ENCODE measurements at regions not wholly inside any gene's neighbourhood (a gene's known extent, or its start where the extent isn't known, plus 50 kb on each side); places are given as distances from the start of the nearest gene placed in this dataset.
"Not testable (repeated sequence)": the region's sequence is repeated elsewhere in the genome, so short reads cannot be mapped to it uniquely, and the experiment has no call there.

GRCh38 chr4:57333684-57334083 lies 223.5 kb upstream of the IGFBP7 start:
- DNase-seq (ENCODE audit: low spot score) = no peak
- Mint-ChIP-seq H3K9me3 (no peaks in the 10 kb centered on the region), H3K27ac (no peak overlapping the region), H3K27me3 (ENCODE audit: low read depth) (no peaks in the 10 kb centered on the region), H3K4me1 (ENCODE audit: low read depth) (no peaks in the 10 kb centered on the region), H3K36me3 (ENCODE audit: low read depth) (no peaks in the 10 kb centered on the region), H3K4me3 (no peak overlapping the region)

GRCh38 chr4:57331959-57332358 lies 221.8 kb upstream of the IGFBP7 start:
- no peak overlapping the region for H3K4me3 Mint-ChIP-seq

GRCh38 chr4:57329279-57329678 lies 219.1 kb upstream of the IGFBP7 start:
- DNase-seq (ENCODE audit: low spot score) = no peak
- Mint-ChIP-seq H3K27ac (no peak overlapping the region), H3K9me3 (no peaks in the 10 kb centered on the region), H3K27me3 (ENCODE audit: low read depth) (no peaks in the 10 kb centered on the region), H3K4me1 (ENCODE audit: low read depth) (no peaks in the 10 kb centered on the region), H3K36me3 (ENCODE audit: low read depth) (no peaks in the 10 kb centered on the region), H3K4me3 (no peak overlapping the region)

More at GRCh38 chr4:57331959-57332358, 221.8 kb upstream of the IGFBP7 start:
- H3K9me3 Mint-ChIP-seq = no peaks in the 10 kb centered on the region
- H3K27ac Mint-ChIP-seq = no peak overlapping the region
- no peaks in the 10 kb centered on the region for H3K27me3 Mint-ChIP-seq (ENCODE audit: low read depth)
- DNase-seq (ENCODE audit: low spot score) = no peak
- no peaks in the 10 kb centered on the region for H3K4me1 Mint-ChIP-seq (ENCODE audit: low read depth)
- H3K36me3 Mint-ChIP-seq (ENCODE audit: low read depth) = no peaks in the 10 kb centered on the region

GRCh38 chr4:57324673-57325307 lies 214.6 kb upstream of the IGFBP7 start:
- no peaks in the 10 kb centered on the region for H3K9me3 Mint-ChIP-seq
- no peaks in the 10 kb centered on the region for H3K27me3 Mint-ChIP-seq (ENCODE audit: low read depth)
- no peak overlapping the region for H3K27ac Mint-ChIP-seq
- no peaks in the 10 kb centered on the region for H3K36me3 Mint-ChIP-seq (ENCODE audit: low read depth)
- no peak overlapping the region for H3K4me3 Mint-ChIP-seq
- DNase-seq (ENCODE audit: low spot score) = no peak
- no peaks in the 10 kb centered on the region for H3K4me1 Mint-ChIP-seq (ENCODE audit: low read depth)

- Mint-ChIP-seq H3K27ac (no peak overlapping the region), H3K4me1 (ENCODE audit: low read depth) (no peaks in the 10 kb centered on the region), H3K4me3 (no peak overlapping the region), H3K9me3 (no peaks in the 10 kb centered on the region), H3K27me3 (ENCODE audit: low read depth) (no peaks in the 10 kb centered on the region), H3K36me3 (ENCODE audit: low read depth) (no peaks in the 10 kb centered on the region)
- no peak for DNase-seq (ENCODE audit: low spot score)
Observed at GRCh38 chr4:57320849-57321248, 210.7 kb upstream of the IGFBP7 start.

GRCh38 chr4:57320217-57320616 lies 210.0 kb upstream of the IGFBP7 start:
- Mint-ChIP-seq H3K27ac (no peak overlapping the region), H3K4me3 (no peak overlapping the region), H3K36me3 (ENCODE audit: low read depth) (no peaks in the 10 kb centered on the region), H3K4me1 (ENCODE audit: low read depth) (no peaks in the 10 kb centered on the region), H3K9me3 (no peaks in the 10 kb centered on the region), H3K27me3 (ENCODE audit: low read depth) (no peaks in the 10 kb centered on the region)
- DNase-seq (ENCODE audit: low spot score) = no peak

GRCh38 chr4:57318703-57319102 lies 208.5 kb upstream of the IGFBP7 start:
- no peaks in the 10 kb centered on the region for H3K36me3 Mint-ChIP-seq (ENCODE audit: low read depth)
- H3K9me3 Mint-ChIP-seq = no peaks in the 10 kb centered on the region
- no peaks in the 10 kb centered on the region for H3K4me1 Mint-ChIP-seq (ENCODE audit: low read depth)
- no peaks in the 10 kb centered on the region for H3K27me3 Mint-ChIP-seq (ENCODE audit: low read depth)
- no peak for DNase-seq (ENCODE audit: low spot score)
- H3K27ac Mint-ChIP-seq = no peak overlapping the region
- no peak overlapping the region for H3K4me3 Mint-ChIP-seq

GRCh38 chr4:57314636-57315035 lies 204.5 kb upstream of the IGFBP7 start:
- H3K9me3 Mint-ChIP-seq = no peaks in the 10 kb centered on the region

GRCh38 chr4:57312296-57312695 lies 202.1 kb upstream of the IGFBP7 start:
- no peaks in the 10 kb centered on the region for H3K36me3 Mint-ChIP-seq (ENCODE audit: low read depth)
- no peak overlapping the region for H3K27ac Mint-ChIP-seq
- H3K4me3 Mint-ChIP-seq = no peak overlapping the region
- no peak for DNase-seq (ENCODE audit: low spot score)
- H3K27me3 Mint-ChIP-seq (ENCODE audit: low read depth) = no peaks in the 10 kb centered on the region
- H3K4me1 Mint-ChIP-seq (ENCODE audit: low read depth) = no peaks in the 10 kb centered on the region
- H3K9me3 Mint-ChIP-seq = no peaks in the 10 kb centered on the region

More at GRCh38 chr4:57314636-57315035, 204.5 kb upstream of the IGFBP7 start:
- Mint-ChIP-seq H3K36me3 (ENCODE audit: low read depth) (no peaks in the 10 kb centered on the region), H3K27ac (no peak overlapping the region), H3K4me1 (ENCODE audit: low read depth) (no peaks in the 10 kb centered on the region), H3K27me3 (ENCODE audit: low read depth) (no peaks in the 10 kb centered on the region), H3K4me3 (no peak overlapping the region)
- DNase-seq (ENCODE audit: low spot score) = no peak

- Mint-ChIP-seq H3K4me1 (ENCODE audit: low read depth) (no peaks in the 10 kb centered on the region), H3K4me3 (no peak overlapping the region), H3K27ac (no peak overlapping the region), H3K36me3 (ENCODE audit: low read depth) (no peaks in the 10 kb centered on the region), H3K27me3 (ENCODE audit: low read depth) (no peaks in the 10 kb centered on the region), H3K9me3 (no peaks in the 10 kb centered on the region)
- no peak for DNase-seq (ENCODE audit: low spot score)
Observed at GRCh38 chr4:57309658-57310057, 199.5 kb upstream of the IGFBP7 start.

GRCh38 chr4:57308301-57308700 lies 198.1 kb upstream of the IGFBP7 start:
- Mint-ChIP-seq H3K4me3 (no peak overlapping the region), H3K4me1 (ENCODE audit: low read depth) (no peaks in the 10 kb centered on the region), H3K36me3 (ENCODE audit: low read depth) (no peaks in the 10 kb centered on the region), H3K27me3 (ENCODE audit: low read depth) (no peaks in the 10 kb centered on the region), H3K27ac (no peak overlapping the region), H3K9me3 (no peaks in the 10 kb centered on the region)
- no peak for DNase-seq (ENCODE audit: low spot score)

- Mint-ChIP-seq H3K4me3 (no peak overlapping the region), H3K4me1 (ENCODE audit: low read depth) (no peaks in the 10 kb centered on the region), H3K27me3 (ENCODE audit: low read depth) (no peaks in the 10 kb centered on the region), H3K9me3 (no peaks in the 10 kb centered on the region), H3K36me3 (ENCODE audit: low read depth) (no peaks in the 10 kb centered on the region), H3K27ac (no peak overlapping the region)
- no peak for DNase-seq (ENCODE audit: low spot score)
Observed at GRCh38 chr4:57305836-57306235, 195.7 kb upstream of the IGFBP7 start.

GRCh38 chr4:57303012-57303751 lies 193.0 kb upstream of the IGFBP7 start:
- no peak overlapping the region for H3K27ac Mint-ChIP-seq
- H3K4me1 Mint-ChIP-seq (ENCODE audit: low read depth) = no peaks in the 10 kb centered on the region
- H3K4me3 Mint-ChIP-seq = no peak overlapping the region
- H3K36me3 Mint-ChIP-seq (ENCODE audit: low read depth) = no peaks in the 10 kb centered on the region
- no peak for DNase-seq (ENCODE audit: low spot score)
- no peaks in the 10 kb centered on the region for H3K9me3 Mint-ChIP-seq
- H3K27me3 Mint-ChIP-seq (ENCODE audit: low read depth) = no peaks in the 10 kb centered on the region

- not testable (repeated sequence) for H3K4me3 Mint-ChIP-seq; H3K36me3 Mint-ChIP-seq (ENCODE audit: low read depth); H3K27ac Mint-ChIP-seq; DNase-seq (ENCODE audit: low spot score); H3K4me1 Mint-ChIP-seq (ENCODE audit: low read depth); H3K27me3 Mint-ChIP-seq (ENCODE audit: low read depth); H3K9me3 Mint-ChIP-seq
Observed at GRCh38 chr4:57300300-57300699, 190.1 kb upstream of the IGFBP7 start.

- Mint-ChIP-seq H3K27me3 (ENCODE audit: low read depth) (peaks cover 2% of the 10 kb centered on the region), H3K9me3 (no peaks in the 10 kb centered on the region), H3K4me1 (ENCODE audit: low read depth) (no peaks in the 10 kb centered on the region), H3K4me3 (no peak overlapping the region), H3K27ac (no peak overlapping the region), H3K36me3 (ENCODE audit: low read depth) (no peaks in the 10 kb centered on the region)
- no peak for DNase-seq (ENCODE audit: low spot score)
Observed at GRCh38 chr4:57291911-57292310, 181.7 kb upstream of the IGFBP7 start.
